ENCODE measurements at regions not wholly inside any gene's neighbourhood (a gene's known extent, or its start where the extent isn't known, plus 50 kb on each side); places are given as distances from the start of the nearest gene placed in this dataset.
"Not testable (repeated sequence)": the region's sequence is repeated elsewhere in the genome, so short reads cannot be mapped to it uniquely, and the experiment has no call there.

- DNase-seq (ENCODE audit: low read depth in 2 of 2), result not testable (repeated sequence)
These were observed 262.5 kb downstream of the SMARCA2 start for GRCh38 chr9:2277644-2278043.

- DNase-seq (ENCODE audit: low read depth in 2 of 2), result not testable (repeated sequence)
These were observed 264.0 kb downstream of the SMARCA2 start for GRCh38 chr9:2279138-2279537.

- no peak for DNase-seq (ENCODE audit: low read depth in 2 of 2)
These were observed 266.1 kb downstream of the SMARCA2 start for GRCh38 chr9:2281031-2281802.

GRCh38 chr9:2281803-2282185 lies 266.6 kb downstream of the SMARCA2 start:
- DNase-seq (ENCODE audit: low read depth in 2 of 2), result no peak

- DNase-seq (ENCODE audit: low read depth in 2 of 2), result no peak
These were observed 269.6 kb downstream of the SMARCA2 start for GRCh38 chr9:2284770-2285169.

- no peak for DNase-seq (ENCODE audit: low read depth in 2 of 2)
These were observed 270.5 kb downstream of the SMARCA2 start for GRCh38 chr9:2285416-2286332.

GRCh38 chr9:2286333-2286705 lies 271.2 kb downstream of the SMARCA2 start:
- no peak for DNase-seq (ENCODE audit: low read depth in 2 of 2)

- DNase-seq (ENCODE audit: low read depth in 2 of 2), result no peak
These were observed 271.8 kb downstream of the SMARCA2 start for GRCh38 chr9:2286825-2287455.

GRCh38 chr9:2288309-2288708 lies 273.2 kb downstream of the SMARCA2 start:
- no peak for DNase-seq (ENCODE audit: low read depth in 2 of 2)

GRCh38 chr9:2289263-2289662 lies 274.1 kb downstream of the SMARCA2 start:
- no peak for DNase-seq (ENCODE audit: low read depth in 2 of 2)

- DNase-seq (ENCODE audit: low read depth in 2 of 2), result no peak
These were observed 275.2 kb downstream of the SMARCA2 start for GRCh38 chr9:2290382-2290781.

GRCh38 chr9:2291980-2292704 lies 277.0 kb downstream of the SMARCA2 start:
- DNase-seq (ENCODE audit: low read depth in 2 of 2), result no peak

- DNase-seq (ENCODE audit: low read depth in 2 of 2), result no peak
These were observed 277.6 kb downstream of the SMARCA2 start for GRCh38 chr9:2292733-2293132.

- no peak for DNase-seq (ENCODE audit: low read depth in 2 of 2)
These were observed 282.6 kb downstream of the SMARCA2 start for GRCh38 chr9:2297771-2298170.

- no peak for DNase-seq (ENCODE audit: low read depth in 2 of 2)
These were observed 283.1 kb downstream of the SMARCA2 start for GRCh38 chr9:2298217-2298616.

GRCh38 chr9:2299156-2299842 lies 284.2 kb downstream of the SMARCA2 start:
- no peak for DNase-seq (ENCODE audit: low read depth in 2 of 2)

- no peak for DNase-seq (ENCODE audit: low read depth in 2 of 2)
These were observed 284.7 kb downstream of the SMARCA2 start for GRCh38 chr9:2299843-2300205.

GRCh38 chr9:2300325-2300724 lies 285.2 kb downstream of the SMARCA2 start:
- no peak for DNase-seq (ENCODE audit: low read depth in 2 of 2)

GRCh38 chr9:2302606-2303005 lies 287.5 kb downstream of the SMARCA2 start:
- DNase-seq (ENCODE audit: low read depth in 2 of 2), result no peak

GRCh38 chr9:2303056-2303455 lies 287.9 kb downstream of the SMARCA2 start:
- DNase-seq (ENCODE audit: low read depth in 2 of 2), result no peak

- DNase-seq (ENCODE audit: low read depth in 2 of 2), result no peak
These were observed 292.3 kb downstream of the SMARCA2 start for GRCh38 chr9:2307480-2307879.
